ENCODE measurements at regions not wholly inside any gene's neighbourhood (a gene's known extent, or its start where the extent isn't known, plus 50 kb on each side); places are given as distances from the start of the nearest gene placed in this dataset.

DNA sequence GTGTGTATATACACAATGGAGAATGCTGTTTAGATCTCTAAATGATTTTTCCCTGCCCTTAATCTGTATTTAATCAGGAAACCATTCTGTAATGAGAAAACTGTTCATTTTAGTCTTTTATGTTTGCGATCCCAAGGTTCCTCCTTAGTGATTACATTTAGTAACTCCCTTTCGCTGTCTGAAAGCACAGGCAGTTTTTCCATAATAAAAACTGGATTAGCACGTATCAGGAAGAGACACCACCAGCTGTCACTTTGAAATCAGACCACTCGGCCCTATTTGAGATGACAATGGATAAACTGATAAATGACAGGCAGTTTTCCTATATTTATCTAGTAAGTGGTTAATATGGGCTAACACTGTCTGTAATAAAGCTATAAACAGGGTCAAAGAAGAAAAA, 370.9 kb downstream of the NR4A2 start:
- no peaks in the 10 kb centered on the region for H3K27me3 ChIP-seq (ENCODE audit: insufficient read depth, low read length, poor library complexity, severe bottlenecking)
- no peak overlapping the region for H3K4me2 ChIP-seq (ENCODE audit: low read depth, low read length, poor library complexity, severe bottlenecking)
- no peak overlapping the region for H2AFZ ChIP-seq (ENCODE audit: low read length)
- no peak overlapping the region for H3K9ac ChIP-seq (ENCODE audit: low read depth, low read length, poor library complexity, severe bottlenecking)
- no peaks in the 10 kb centered on the region for H3K9me2 ChIP-seq (replicated peaks; ENCODE audit: low read depth, low read length)
- no peak overlapping the region for H3K4me3 ChIP-seq (ENCODE audit: low read length, poor library complexity, severe bottlenecking)
- H3K9me3 ChIP-seq (ENCODE audit: insufficient read depth, low read depth, low read length): no peaks in the 10 kb centered on the region
- H3K36me3 ChIP-seq (ENCODE audit: insufficient read depth, low read length): no peaks in the 10 kb centered on the region
- no peaks in the 10 kb centered on the region for H4K20me1 ChIP-seq (ENCODE audit: insufficient read depth, low read length, poor library complexity, severe bottlenecking)
- H3K4me1 ChIP-seq (ENCODE audit: insufficient read depth, low read length, poor library complexity, severe bottlenecking): no peaks in the 10 kb centered on the region
- no peaks in the 10 kb centered on the region for H3F3A ChIP-seq (ENCODE audit: low read depth)
- H3K79me2 ChIP-seq (ENCODE audit: insufficient read depth, low read length): no peaks in the 10 kb centered on the region
- TF ChIP-seq, protein P1, sequence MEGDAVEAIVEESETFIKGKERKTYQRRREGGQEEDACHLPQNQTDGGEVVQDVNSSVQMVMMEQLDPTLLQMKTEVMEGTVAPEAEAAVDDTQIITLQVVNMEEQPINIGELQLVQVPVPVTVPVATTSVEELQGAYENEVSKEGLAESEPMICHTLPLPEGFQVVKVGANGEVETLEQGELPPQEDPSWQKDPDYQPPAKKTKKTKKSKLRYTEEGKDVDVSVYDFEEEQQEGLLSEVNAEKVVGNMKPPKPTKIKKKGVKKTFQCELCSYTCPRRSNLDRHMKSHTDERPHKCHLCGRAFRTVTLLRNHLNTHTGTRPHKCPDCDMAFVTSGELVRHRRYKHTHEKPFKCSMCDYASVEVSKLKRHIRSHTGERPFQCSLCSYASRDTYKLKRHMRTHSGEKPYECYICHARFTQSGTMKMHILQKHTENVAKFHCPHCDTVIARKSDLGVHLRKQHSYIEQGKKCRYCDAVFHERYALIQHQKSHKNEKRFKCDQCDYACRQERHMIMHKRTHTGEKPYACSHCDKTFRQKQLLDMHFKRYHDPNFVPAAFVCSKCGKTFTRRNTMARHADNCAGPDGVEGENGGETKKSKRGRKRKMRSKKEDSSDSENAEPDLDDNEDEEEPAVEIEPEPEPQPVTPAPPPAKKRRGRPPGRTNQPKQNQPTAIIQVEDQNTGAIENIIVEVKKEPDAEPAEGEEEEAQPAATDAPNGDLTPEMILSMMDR (conservative IDR thresholded peaks at IDR 0.05; ENCODE audit: low read length): no peak
- no peak for TF ChIP-seq EZH2phosphoT487 (IDR thresholded peaks at IDR 0.05; ENCODE audit: borderline replicate concordance)

- no peak overlapping the region for H3K4me2 ChIP-seq (ENCODE audit: low read depth, low read length, poor library complexity, severe bottlenecking)
- no peaks in the 10 kb centered on the region for H3F3A ChIP-seq (ENCODE audit: low read depth)
- H3K36me3 ChIP-seq (ENCODE audit: insufficient read depth, low read length): no peaks in the 10 kb centered on the region
- no peaks in the 10 kb centered on the region for H3K4me1 ChIP-seq (ENCODE audit: insufficient read depth, low read length, poor library complexity, severe bottlenecking)
- no peak overlapping the region for H3K4me3 ChIP-seq (ENCODE audit: low read length, poor library complexity, severe bottlenecking)
- H3K79me2 ChIP-seq (ENCODE audit: insufficient read depth, low read length): no peaks in the 10 kb centered on the region
- no peak overlapping the region for H2AFZ ChIP-seq (ENCODE audit: low read length)
- H3K9me3 ChIP-seq (ENCODE audit: insufficient read depth, low read depth, low read length): no peaks in the 10 kb centered on the region
- H4K20me1 ChIP-seq (ENCODE audit: insufficient read depth, low read length, poor library complexity, severe bottlenecking): no peaks in the 10 kb centered on the region
- H3K27me3 ChIP-seq (ENCODE audit: insufficient read depth, low read length, poor library complexity, severe bottlenecking): no peaks in the 10 kb centered on the region
- H3K9me2 ChIP-seq (replicated peaks; ENCODE audit: low read depth, low read length): no peaks in the 10 kb centered on the region
- no peak overlapping the region for H3K9ac ChIP-seq (ENCODE audit: low read depth, low read length, poor library complexity, severe bottlenecking)
- TF ChIP-seq, protein P1 (conservative IDR thresholded peaks at IDR 0.05; ENCODE audit: low read length): no peak
These were observed 373.7 kb downstream of the NR4A2 start for GRCh38 chr2:155958834-155959233.

DNA sequence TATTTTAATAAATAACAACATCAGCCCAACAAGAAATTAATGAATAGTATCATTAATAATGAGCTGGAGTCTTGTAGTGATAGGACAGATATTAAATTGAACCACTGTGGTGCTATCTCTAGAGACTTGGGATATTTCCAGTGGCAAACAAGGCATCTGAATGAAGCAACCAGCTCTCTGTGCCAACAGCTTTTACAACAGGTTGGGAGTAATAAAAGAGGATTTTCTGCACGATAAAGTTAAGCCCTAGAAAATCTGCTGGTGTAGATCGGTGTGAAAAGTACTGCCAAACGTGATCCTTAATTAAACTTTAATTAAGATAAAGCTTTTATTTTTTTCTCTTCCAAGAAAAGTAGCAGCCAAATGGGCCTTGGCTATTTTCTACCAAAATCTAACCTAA, 385.5 kb downstream of the NR4A2 start:
- Histone ChIP-seq H2AFZ (ENCODE audit: low read length) (no peak overlapping the region), H3K9me2 (replicated peaks; ENCODE audit: low read depth, low read length) (no peaks in the 10 kb centered on the region), H3K36me3 (ENCODE audit: insufficient read depth, low read length) (no peaks in the 10 kb centered on the region), H3K9me3 (ENCODE audit: insufficient read depth, low read depth, low read length) (no peaks in the 10 kb centered on the region), H3K4me2 (ENCODE audit: low read depth, low read length, poor library complexity, severe bottlenecking) (no peak overlapping the region), H3F3A (ENCODE audit: low read depth) (no peaks in the 10 kb centered on the region), H4K20me1 (ENCODE audit: insufficient read depth, low read length, poor library complexity, severe bottlenecking) (no peaks in the 10 kb centered on the region), H3K4me3 (ENCODE audit: low read length, poor library complexity, severe bottlenecking) (no peak overlapping the region), H3K79me2 (ENCODE audit: insufficient read depth, low read length) (no peaks in the 10 kb centered on the region), H3K9ac (ENCODE audit: low read depth, low read length, poor library complexity, severe bottlenecking) (no peak overlapping the region), H3K4me1 (ENCODE audit: insufficient read depth, low read length, poor library complexity, severe bottlenecking) (no peaks in the 10 kb centered on the region), H3K27me3 (ENCODE audit: insufficient read depth, low read length, poor library complexity, severe bottlenecking) (no peaks in the 10 kb centered on the region)
- TF ChIP-seq, protein P1 (conservative IDR thresholded peaks at IDR 0.05; ENCODE audit: low read length): no peak
- TF ChIP-seq EZH2phosphoT487 (IDR thresholded peaks at IDR 0.05; ENCODE audit: borderline replicate concordance): no peak
